PC-9 (cell line): ENCODE measurements at regions not wholly inside any gene's neighbourhood (a gene's known extent, or its start where the extent isn't known, plus 50 kb on each side); places are given as distances from the start of the nearest gene placed in this dataset. TPM values are rescaled to one million over a fixed set of nuclear protein-coding genes. Genes with fewer than 3 reads are reported as not detected.
"Not testable (repeated sequence)": the region's sequence is repeated elsewhere in the genome, so short reads cannot be mapped to it uniquely, and the experiment has no call there.

ENCODE experiments used
- BruUV-seq: library from RNA; stranded (reverse); fragments of 400-500 nt; replicated peaks from 2 replicates; lab custom pipeline; 2021; lab: Mats Ljungman, UMichigan
- CTCF ChIA-PET: fragments of 300-600 bp; sonication (Branson Sonifier 250); formaldehyde crosslinking; loops from one replicate; lab custom pipeline; 2022; ENCODE audit warnings: antibody characterized with exemption; lab: Charles Lee
- POLR2A ChIA-PET: fragments of 300-600 bp; sonication (Branson Sonifier 250); formaldehyde crosslinking; loops from one replicate; lab custom pipeline; 2022; ENCODE audit warnings: antibody characterized with exemption; ENCODE audit not compliant: unreplicated experiment; lab: Charles Lee
- DNase-seq, 2 experiments: peaks; one replicate each; pipeline versions ENCODE4 v3.0.0 to v3.0.0-alpha.2; 2015 to 2022; ENCODE audit warnings: mixed read lengths in 1 of 2
- H2AFZ ChIP-seq: fragments of 200-600 bp; sonication (generic); 2 replicates; pipeline ENCODE4 v1.8.1; 2017; ENCODE audit warnings: antibody characterized with exemption
- H3F3A ChIP-seq: fragments of 200-600 bp; sonication (generic); 2 replicates; pipeline ENCODE4 v1.8.1; 2017; ENCODE audit warnings: antibody characterized with exemption, mild to moderate bottlenecking, low read depth; ENCODE audit not compliant: insufficient read depth
- H3K27ac ChIP-seq: fragments of 200-600 bp; sonication (generic); 2 replicates; pipeline ENCODE4 v1.6.1; 2016; ENCODE audit warnings: mixed run types
- H3K27me3 ChIP-seq: fragments of 200-600 bp; sonication (generic); 2 replicates; pipeline ENCODE4 v1.6.1; 2016; ENCODE audit warnings: low read depth, mixed run types; ENCODE audit not compliant: insufficient read depth
- H3K36me3 ChIP-seq: fragments of 200-600 bp; sonication (generic); 2 replicates; pipeline ENCODE4 v1.6.1; 2016; ENCODE audit warnings: low read depth, mixed run types
- H3K4me1 ChIP-seq: fragments of 200-600 bp; sonication (generic); replicated peaks from 2 replicates; pipeline ENCODE4 v1.6.1; 2016; ENCODE audit warnings: mixed run types; ENCODE audit not compliant: insufficient read depth
- H3K4me2 ChIP-seq: fragments of 200-600 bp; sonication (generic); 2 replicates; pipeline ENCODE4 v1.6.1; 2017; ENCODE audit warnings: mixed run types
- H3K4me3 ChIP-seq: fragments of 200-600 bp; sonication (generic); 2 replicates; pipeline ENCODE4 v1.6.1; 2016; ENCODE audit warnings: mixed run types
- H3K79me2 ChIP-seq: fragments of 200-600 bp; sonication (generic); 2 replicates; pipeline ENCODE4 v1.6.1; 2017; ENCODE audit warnings: low read depth, mixed run types
- H3K9me2 ChIP-seq: fragments of 200-600 bp; sonication (generic); 2 replicates; pipeline ENCODE4 v1.8.1; 2017; ENCODE audit warnings: mild to moderate bottlenecking; ENCODE audit not compliant: insufficient read depth
- H3K9me3 ChIP-seq: fragments of 200-600 bp; sonication (generic); 2 replicates; pipeline ENCODE4 v1.8.1; 2016; ENCODE audit warnings: low read depth; ENCODE audit not compliant: insufficient read depth
- H4K20me1 ChIP-seq: fragments of 200-600 bp; sonication (generic); 2 replicates; pipeline ENCODE4 v1.8.1; 2017; ENCODE audit not compliant: insufficient read depth
- intact Hi-C: fragments of 100-400 bp; cut with micrococcal nuclease; formaldehyde crosslinking; loops from one replicate; pipeline ENCODE4 v1.10.0; 2022; ENCODE audit not compliant: unreplicated experiment
- microRNA-seq: library from miRNA; unstranded; fragments of <30 nt; microRNA quantifications from one replicate; pipeline ENCODE4 v1.2.0, GENCODE V29; 2021; ENCODE audit warnings: borderline number of aligned reads, borderline replicate concordance

DNA sequence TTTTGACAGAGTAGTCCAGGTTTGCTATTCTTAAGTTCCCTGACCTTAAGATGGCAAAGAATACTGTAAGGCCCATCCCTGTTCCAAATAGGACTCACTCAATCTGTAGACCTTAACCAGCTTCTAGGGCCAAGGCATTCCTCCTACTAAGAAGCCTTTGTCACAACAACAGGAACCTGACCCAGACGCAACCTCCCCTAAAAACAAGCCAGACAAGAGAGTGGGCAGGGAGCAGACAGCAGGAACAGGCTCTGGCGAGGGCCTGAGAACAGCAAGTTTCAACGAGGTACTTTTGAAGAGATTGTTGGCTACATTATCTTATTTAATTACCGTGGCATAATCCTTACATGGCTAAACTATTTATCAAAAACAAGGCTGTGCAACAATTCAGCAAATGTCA is 58.1 kb upstream of the NBPF11 start:
- H3K27ac ChIP-seq, H3K4me3 ChIP-seq, H3F3A ChIP-seq, H3K9me2 ChIP-seq, H2AFZ ChIP-seq, H3K4me1 ChIP-seq, H3K36me3 ChIP-seq, CTCF ChIA-PET, H3K9me3 ChIP-seq, DNase-seq, H4K20me1 ChIP-seq, H3K4me2 ChIP-seq, POLR2A ChIA-PET, H3K27me3 ChIP-seq, intact Hi-C loops, BruUV-seq, H3K79me2 ChIP-seq: not testable (repeated sequence)

DNA sequence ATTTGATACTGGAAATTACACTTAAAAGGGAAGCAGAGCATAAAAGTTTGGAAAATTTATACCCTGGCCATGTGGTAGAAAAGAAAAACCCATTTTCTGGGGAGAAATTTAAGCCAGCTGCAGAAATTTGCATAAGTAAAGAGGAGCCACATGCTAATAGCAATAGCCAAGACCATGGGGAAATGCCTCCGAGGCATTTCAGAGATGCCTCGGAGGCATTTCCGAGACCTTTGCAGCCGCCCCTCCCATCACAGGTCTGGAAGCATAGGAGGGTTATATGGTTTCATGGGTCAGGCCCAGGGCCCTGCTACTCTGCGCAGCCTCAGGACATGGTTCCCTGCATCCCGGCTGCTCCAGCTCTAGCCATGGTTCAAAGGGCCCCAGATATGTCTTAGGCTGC is 49.9 kb upstream of the NBPF11 start:
- BruUV-seq, H3K9me2 ChIP-seq, H3K79me2 ChIP-seq, H3K4me1 ChIP-seq, H3K27me3 ChIP-seq, DNase-seq, intact Hi-C loops, H3K4me2 ChIP-seq, H3K36me3 ChIP-seq, H2AFZ ChIP-seq, H3K27ac ChIP-seq, CTCF ChIA-PET, H4K20me1 ChIP-seq, H3F3A ChIP-seq, H3K4me3 ChIP-seq, H3K9me3 ChIP-seq, POLR2A ChIA-PET: not testable (repeated sequence)

Small RNA genes lying in the stretch of these regions (microRNA-seq; reads per million reads assigned to microRNA genes)
- gene MIR5087 = not detected
- gene MIR6077 = not detected
